ENCODE measurements at regions not wholly inside any gene's neighbourhood (a gene's known extent, or its start where the extent isn't known, plus 50 kb on each side); places are given as distances from the start of the nearest gene placed in this dataset.

DNA sequence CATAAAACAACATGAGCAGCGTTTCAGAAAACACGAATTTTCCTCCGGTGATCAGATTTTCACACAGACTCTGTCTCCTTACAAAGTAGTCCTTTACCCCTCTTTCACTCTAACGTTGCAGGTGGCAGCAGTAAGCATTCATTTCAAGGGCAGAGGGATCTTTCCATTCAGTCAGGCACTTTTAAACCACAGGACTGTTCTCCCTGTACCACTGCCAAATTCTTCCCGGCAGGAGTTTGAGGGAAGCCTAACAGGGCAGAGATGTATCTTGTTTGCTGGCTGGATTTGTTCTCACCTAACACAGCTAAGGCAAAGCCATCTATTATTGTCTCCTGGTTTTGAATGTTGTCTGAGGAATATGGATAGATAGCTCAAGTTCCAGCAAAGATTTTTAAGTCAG lies 1187.3 kb upstream of the SEL1L start:
- Mint-ChIP-seq H3K4me3 (ENCODE audit: unreplicated experiment) (no peak overlapping the region), H3K9me3 (ENCODE audit: unreplicated experiment) (no peaks in the 10 kb centered on the region), H3K36me3 (ENCODE audit: insufficient read depth, unreplicated experiment) (no peaks in the 10 kb centered on the region), H3K4me1 (ENCODE audit: low read depth, unreplicated experiment) (no peaks in the 10 kb centered on the region), H3K27me3 (ENCODE audit: insufficient read depth, unreplicated experiment) (peaks cover 8% of the 10 kb centered on the region), H3K27ac (ENCODE audit: unreplicated experiment) (no peak overlapping the region)
- Histone ChIP-seq H3K9me3 (no peaks in the 10 kb centered on the region), H3K4me1 (no peaks in the 10 kb centered on the region), H3K4me3 (ENCODE audit: low read depth, low read length) (no peak overlapping the region), H3K27me3 (replicated peaks; ENCODE audit: control insufficient read depth, insufficient read depth, low read length) (no peaks in the 10 kb centered on the region), H3K36me3 (ENCODE audit: control insufficient read depth, insufficient read depth, low read length) (no peaks in the 10 kb centered on the region)
- intact Hi-C loops (cut with micrococcal nuclease; ENCODE audit: unreplicated experiment): no loop called here
- no peak for DNase-seq
- ChIA-PET POLR2A (no interaction called here), CTCF (no interaction called here)
- TF ChIP-seq, protein P1, sequence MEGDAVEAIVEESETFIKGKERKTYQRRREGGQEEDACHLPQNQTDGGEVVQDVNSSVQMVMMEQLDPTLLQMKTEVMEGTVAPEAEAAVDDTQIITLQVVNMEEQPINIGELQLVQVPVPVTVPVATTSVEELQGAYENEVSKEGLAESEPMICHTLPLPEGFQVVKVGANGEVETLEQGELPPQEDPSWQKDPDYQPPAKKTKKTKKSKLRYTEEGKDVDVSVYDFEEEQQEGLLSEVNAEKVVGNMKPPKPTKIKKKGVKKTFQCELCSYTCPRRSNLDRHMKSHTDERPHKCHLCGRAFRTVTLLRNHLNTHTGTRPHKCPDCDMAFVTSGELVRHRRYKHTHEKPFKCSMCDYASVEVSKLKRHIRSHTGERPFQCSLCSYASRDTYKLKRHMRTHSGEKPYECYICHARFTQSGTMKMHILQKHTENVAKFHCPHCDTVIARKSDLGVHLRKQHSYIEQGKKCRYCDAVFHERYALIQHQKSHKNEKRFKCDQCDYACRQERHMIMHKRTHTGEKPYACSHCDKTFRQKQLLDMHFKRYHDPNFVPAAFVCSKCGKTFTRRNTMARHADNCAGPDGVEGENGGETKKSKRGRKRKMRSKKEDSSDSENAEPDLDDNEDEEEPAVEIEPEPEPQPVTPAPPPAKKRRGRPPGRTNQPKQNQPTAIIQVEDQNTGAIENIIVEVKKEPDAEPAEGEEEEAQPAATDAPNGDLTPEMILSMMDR (IDR thresholded peaks at IDR 0.05; ENCODE audit: insufficient read depth in 1 of 2, low read depth in 1 of 2, low read length in 1 of 2, severe bottlenecking in 1 of 2, unreplicated experiment in 1 of 2): no peak
- BruUV-seq (replicated peaks): no TSS peak

DNA sequence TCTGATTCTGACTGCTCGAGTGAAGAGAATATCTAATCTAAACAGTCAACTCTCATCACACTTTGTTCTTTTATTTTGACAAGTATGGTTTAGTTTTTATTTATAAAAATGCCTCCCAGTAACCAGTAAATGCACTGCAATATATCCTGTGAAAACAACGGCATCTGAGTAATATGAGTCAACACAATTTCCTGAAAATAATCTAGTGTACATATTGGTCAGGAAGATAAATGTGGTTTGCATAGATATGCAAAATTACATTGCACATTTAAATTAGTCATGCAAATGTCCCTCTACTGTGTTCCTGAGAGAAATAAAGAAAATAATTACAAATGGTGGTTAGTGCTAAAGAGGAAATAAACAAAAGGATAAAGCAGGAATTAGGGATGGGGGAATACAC lies 1190.7 kb upstream of the SEL1L start:
- H3K27me3 Mint-ChIP-seq (ENCODE audit: insufficient read depth, unreplicated experiment): peaks cover 7% of the 10 kb centered on the region
- intact Hi-C loops (cut with micrococcal nuclease; ENCODE audit: unreplicated experiment): no loop called here
- no peaks in the 10 kb centered on the region for H3K27me3 ChIP-seq (replicated peaks; ENCODE audit: control insufficient read depth, insufficient read depth, low read length)
- H3K4me1 ChIP-seq: no peaks in the 10 kb centered on the region
- DNase-seq: no peak
- H3K27ac Mint-ChIP-seq (ENCODE audit: unreplicated experiment): no peak overlapping the region
- TF ChIP-seq, protein P1 (IDR thresholded peaks at IDR 0.05; ENCODE audit: insufficient read depth in 1 of 2, low read depth in 1 of 2, low read length in 1 of 2, severe bottlenecking in 1 of 2, unreplicated experiment in 1 of 2): no peak
- H3K4me3 ChIP-seq (ENCODE audit: low read depth, low read length): no peak overlapping the region
- H3K9me3 ChIP-seq: no peaks in the 10 kb centered on the region
- H3K4me3 Mint-ChIP-seq (ENCODE audit: unreplicated experiment): no peak overlapping the region
- POLR2A ChIA-PET: no interaction called here
- no TSS peak for BruUV-seq (replicated peaks)
- H3K9me3 Mint-ChIP-seq (ENCODE audit: unreplicated experiment): no peaks in the 10 kb centered on the region
- CTCF ChIA-PET: no interaction called here
- H3K4me1 Mint-ChIP-seq (ENCODE audit: low read depth, unreplicated experiment): no peaks in the 10 kb centered on the region
- no peaks in the 10 kb centered on the region for H3K36me3 Mint-ChIP-seq (ENCODE audit: insufficient read depth, unreplicated experiment)
- H3K36me3 ChIP-seq (ENCODE audit: control insufficient read depth, insufficient read depth, low read length): no peaks in the 10 kb centered on the region

DNA sequence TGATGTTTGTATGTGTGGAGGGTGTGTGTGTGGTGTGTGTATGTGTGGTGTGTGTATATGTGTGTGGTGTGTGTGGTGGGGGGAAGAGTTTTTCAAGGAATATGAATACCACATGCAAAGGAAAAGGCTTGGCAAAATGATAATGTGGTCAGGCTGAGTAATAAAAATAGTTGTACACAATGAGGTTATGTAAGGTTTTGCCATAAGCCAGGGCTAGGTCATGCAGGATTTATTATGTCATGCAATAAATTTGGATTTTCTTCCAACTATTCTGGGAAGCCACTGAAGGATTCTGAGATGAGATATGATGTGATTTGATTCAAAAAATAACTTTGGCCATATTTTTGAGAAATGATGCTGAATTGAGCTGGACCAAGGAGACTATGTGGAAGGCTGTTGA lies 1191.6 kb upstream of the SEL1L start:
- ChIA-PET CTCF (no interaction called here), POLR2A (no interaction called here)
- Histone ChIP-seq H3K27me3 (replicated peaks; ENCODE audit: control insufficient read depth, insufficient read depth, low read length) (no peaks in the 10 kb centered on the region), H3K36me3 (ENCODE audit: control insufficient read depth, insufficient read depth, low read length) (no peaks in the 10 kb centered on the region), H3K4me1 (no peaks in the 10 kb centered on the region), H3K4me3 (ENCODE audit: low read depth, low read length) (no peak overlapping the region), H3K9me3 (no peaks in the 10 kb centered on the region)
- no peak for DNase-seq
- BruUV-seq (replicated peaks): no TSS peak
- intact Hi-C loops (cut with micrococcal nuclease; ENCODE audit: unreplicated experiment): no loop called here
- no peaks in the 10 kb centered on the region for H3K9me3 Mint-ChIP-seq (ENCODE audit: unreplicated experiment)
- no peaks in the 10 kb centered on the region for H3K36me3 Mint-ChIP-seq (ENCODE audit: insufficient read depth, unreplicated experiment)
- no peaks in the 10 kb centered on the region for H3K4me1 Mint-ChIP-seq (ENCODE audit: low read depth, unreplicated experiment)
- H3K4me3 Mint-ChIP-seq (ENCODE audit: unreplicated experiment): no peak overlapping the region
- H3K27ac Mint-ChIP-seq (ENCODE audit: unreplicated experiment): no peak overlapping the region
- peaks cover 3% of the 10 kb centered on the region for H3K27me3 Mint-ChIP-seq (ENCODE audit: insufficient read depth, unreplicated experiment)
- TF ChIP-seq, protein P1 (IDR thresholded peaks at IDR 0.05; ENCODE audit: insufficient read depth in 1 of 2, low read depth in 1 of 2, low read length in 1 of 2, severe bottlenecking in 1 of 2, unreplicated experiment in 1 of 2): no peak

Data from Caco-2 (cell line).